Hepatocyte (in vitro differentiated cells): ENCODE measurements at regions not wholly inside any gene's neighbourhood (a gene's known extent, or its start where the extent isn't known, plus 50 kb on each side); places are given as distances from the start of the nearest gene placed in this dataset.
"Not testable (repeated sequence)": the region's sequence is repeated elsewhere in the genome, so short reads cannot be mapped to it uniquely, and the experiment has no call there.

Experiments used
- DNase-seq: peaks from one replicate; pipeline ENCODE4 v3.0.0-alpha.2; 2016; ENCODE audit warnings: low spot score
- H2AFZ ChIP-seq: fragments of 200-600 bp; sonication (generic); 2 replicates; pipeline ENCODE4 v1.6.0; 2016; ENCODE audit warnings: antibody characterized with exemption, mild to moderate bottlenecking
- H3K27ac ChIP-seq: fragments of 200-600 bp; sonication (generic); 2 replicates; pipeline ENCODE4 v1.5.1; 2016; ENCODE audit warnings: mild to moderate bottlenecking
- H3K27me3 ChIP-seq: fragments of 200-600 bp; sonication (generic); 2 replicates; pipeline ENCODE4 v1.6.1; 2016
- H3K36me3 ChIP-seq: fragments of 200-600 bp; sonication (generic); replicated peaks from 2 replicates; pipeline ENCODE4 v1.5.1; 2016; ENCODE audit warnings: low read depth; ENCODE audit not compliant: insufficient read depth
- H3K4me1 ChIP-seq: fragments of 200-600 bp; sonication (generic); 2 replicates; pipeline ENCODE4 v1.5.1; 2016; ENCODE audit warnings: mild to moderate bottlenecking, moderate library complexity; ENCODE audit not compliant: insufficient read depth
- H3K4me2 ChIP-seq: fragments of 200-600 bp; sonication (generic); 2 replicates; pipeline ENCODE4 v1.6.0; 2016
- H3K4me3 ChIP-seq: fragments of 200-600 bp; sonication (generic); 2 replicates; pipeline ENCODE4 v1.5.1; 2016; ENCODE audit warnings: mild to moderate bottlenecking
- H3K79me2 ChIP-seq: fragments of 200-600 bp; sonication (generic); 2 replicates; pipeline ENCODE4 v1.6.0; 2017; ENCODE audit warnings: mild to moderate bottlenecking
- H3K9me2 ChIP-seq: fragments of 200-600 bp; sonication (generic); replicated peaks from 2 replicates; pipeline ENCODE4 v1.6.0; 2017; ENCODE audit warnings: mild to moderate bottlenecking; ENCODE audit not compliant: insufficient read depth
- H3K9me3 ChIP-seq: fragments of 200-600 bp; sonication (generic); 2 replicates; pipeline ENCODE4 v1.5.1; 2016; ENCODE audit warnings: low read depth, mild to moderate bottlenecking
- H4K20me1 ChIP-seq: fragments of 200-600 bp; sonication (generic); 2 replicates; pipeline ENCODE4 v1.6.0; 2016; ENCODE audit warnings: mild to moderate bottlenecking; ENCODE audit not compliant: insufficient read depth, poor library complexity, severe bottlenecking
- EZH2 ChIP-seq: fragments of 200-600 bp; sonication (generic); IDR thresholded peaks from 2 replicates; pipeline ENCODE4 v1.6.1; 2016; ENCODE audit warnings: antibody characterized with exemption, mild to moderate bottlenecking, borderline replicate concordance
- EZH2phosphoT487 ChIP-seq: fragments of 200-600 bp; sonication (generic); IDR thresholded peaks from one replicate; pipeline ENCODE4 v1.6.1; 2018; ENCODE audit warnings: antibody characterized with exemption, mild to moderate bottlenecking, low read depth, moderate library complexity; ENCODE audit not compliant: unreplicated experiment, severe bottlenecking
- WGBS: methylation state at CpG from one replicate; pipeline ENCODE4 v1.1.6; 2016; ENCODE audit warnings: low lambda C conversion rate; ENCODE audit errors: missing lambda C conversion rate; 5-methylcytosine and 5-hydroxymethylcytosine counted together
- TF ChIP-seq, protein P1 (sequence below): fragments of 200-600 bp; sonication (generic); IDR thresholded peaks from 2 replicates; pipeline ENCODE4 v1.5.1; 2016; ENCODE audit warnings: antibody characterized with exemption, mild to moderate bottlenecking; ENCODE audit not compliant: poor library complexity

DNA sequence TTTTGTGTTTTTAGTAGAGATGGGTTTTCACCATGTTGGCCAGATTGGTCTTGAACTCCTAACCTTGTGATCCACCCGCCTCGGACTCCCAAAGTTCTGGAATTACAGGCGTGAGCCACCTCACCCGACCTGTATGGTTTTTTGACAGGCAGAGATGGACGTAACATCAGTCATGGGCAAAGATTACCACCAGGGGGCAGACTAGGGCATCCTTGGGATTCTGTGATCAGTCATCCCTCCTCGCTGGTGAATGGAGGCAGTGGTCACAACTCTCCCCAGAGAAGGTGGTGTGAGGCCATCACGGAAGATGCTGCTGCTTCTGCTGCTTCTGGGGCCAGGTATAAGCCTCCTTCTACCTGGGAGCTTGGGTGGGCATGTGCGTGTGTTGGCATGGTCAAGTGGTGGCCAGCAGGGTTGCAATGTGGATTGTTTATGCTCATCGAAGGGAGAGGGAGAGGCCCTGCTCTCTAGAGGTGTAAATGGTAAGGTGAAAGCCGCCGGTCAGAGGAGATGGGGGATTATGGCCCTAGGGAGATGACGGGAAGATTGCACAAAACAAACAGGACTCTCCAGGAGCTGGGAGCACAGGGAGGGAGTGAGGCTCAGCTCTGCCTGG lies 122.7 kb upstream of the PRSS1 start:
- DNase-seq, result peak; percentile 66
- H3K27me3 ChIP-seq, result peaks cover 17% of the 10 kb centered on the region
- H3K4me3 ChIP-seq, result no peak overlapping the region
- H3K36me3 ChIP-seq, result no peaks in the 10 kb centered on the region
- H3K79me2 ChIP-seq, result no peaks in the 10 kb centered on the region
- 60% methylated on average over 12 of the region's 12 CpGs for WGBS
- H3K4me2 ChIP-seq, result no peak overlapping the region
- no peaks in the 10 kb centered on the region for H3K9me2 ChIP-seq
- H4K20me1 ChIP-seq, result no peaks in the 10 kb centered on the region
- H3K27ac ChIP-seq, result no peak overlapping the region
- no peaks in the 10 kb centered on the region for H3K9me3 ChIP-seq
- H3K4me1 ChIP-seq, result no peaks in the 10 kb centered on the region
- TF ChIP-seq, protein P1, sequence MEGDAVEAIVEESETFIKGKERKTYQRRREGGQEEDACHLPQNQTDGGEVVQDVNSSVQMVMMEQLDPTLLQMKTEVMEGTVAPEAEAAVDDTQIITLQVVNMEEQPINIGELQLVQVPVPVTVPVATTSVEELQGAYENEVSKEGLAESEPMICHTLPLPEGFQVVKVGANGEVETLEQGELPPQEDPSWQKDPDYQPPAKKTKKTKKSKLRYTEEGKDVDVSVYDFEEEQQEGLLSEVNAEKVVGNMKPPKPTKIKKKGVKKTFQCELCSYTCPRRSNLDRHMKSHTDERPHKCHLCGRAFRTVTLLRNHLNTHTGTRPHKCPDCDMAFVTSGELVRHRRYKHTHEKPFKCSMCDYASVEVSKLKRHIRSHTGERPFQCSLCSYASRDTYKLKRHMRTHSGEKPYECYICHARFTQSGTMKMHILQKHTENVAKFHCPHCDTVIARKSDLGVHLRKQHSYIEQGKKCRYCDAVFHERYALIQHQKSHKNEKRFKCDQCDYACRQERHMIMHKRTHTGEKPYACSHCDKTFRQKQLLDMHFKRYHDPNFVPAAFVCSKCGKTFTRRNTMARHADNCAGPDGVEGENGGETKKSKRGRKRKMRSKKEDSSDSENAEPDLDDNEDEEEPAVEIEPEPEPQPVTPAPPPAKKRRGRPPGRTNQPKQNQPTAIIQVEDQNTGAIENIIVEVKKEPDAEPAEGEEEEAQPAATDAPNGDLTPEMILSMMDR, result peak; percentile 47
- TF ChIP-seq EZH2, result no peak
- H2AFZ ChIP-seq, result no peak overlapping the region

DNA sequence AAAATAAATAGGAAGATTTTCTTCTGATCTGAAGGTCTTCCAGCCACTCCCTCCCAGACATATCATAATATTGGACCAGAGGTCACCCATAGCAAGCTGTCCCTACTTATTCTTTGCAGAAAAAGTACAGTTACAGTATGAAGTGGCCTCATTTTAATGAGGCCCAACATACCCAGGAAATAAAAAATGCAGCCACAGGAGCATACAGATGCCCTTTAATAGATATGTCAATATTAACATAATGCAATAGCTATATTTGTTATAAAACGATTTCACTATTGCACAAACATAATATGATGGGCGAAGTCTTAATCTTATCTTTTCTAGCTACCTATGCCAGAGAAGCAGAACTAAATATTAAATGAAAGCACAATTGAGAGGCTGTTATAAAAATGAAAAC lies 124.1 kb upstream of the PRSS1 start:
- H3K27me3 ChIP-seq, H4K20me1 ChIP-seq, DNase-seq, H2AFZ ChIP-seq, H3K36me3 ChIP-seq, H3K9me2 ChIP-seq, H3K27ac ChIP-seq, H3K4me1 ChIP-seq, H3K9me3 ChIP-seq, H3K4me2 ChIP-seq, H3K4me3 ChIP-seq, H3K79me2 ChIP-seq: not testable (repeated sequence)
- WGBS, result 91% methylated on average over 2 of the region's 2 CpGs

DNA sequence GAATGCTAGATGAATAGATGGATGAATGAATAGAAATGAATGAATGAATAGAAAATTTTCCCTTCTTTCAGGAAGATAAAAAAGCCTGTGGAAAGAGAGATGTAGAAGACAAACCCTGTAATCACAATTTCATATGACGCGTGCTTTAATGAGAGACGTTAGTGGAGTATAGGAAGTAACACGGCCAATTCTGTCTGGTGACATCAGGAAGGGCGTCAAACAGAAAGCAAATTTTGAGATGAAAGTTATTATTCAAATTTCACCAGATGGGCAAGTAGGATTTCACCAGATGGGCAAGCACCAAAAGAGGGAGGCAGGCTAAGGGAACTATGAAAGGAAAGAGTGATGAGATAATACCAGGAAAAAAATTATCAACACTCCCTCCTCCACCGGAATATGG lies 128.9 kb upstream of the PRSS1 start:
- Histone ChIP-seq H3K27ac (no peak overlapping the region), H4K20me1 (no peaks in the 10 kb centered on the region), H3K9me3 (no peaks in the 10 kb centered on the region), H3K4me2 (no peak overlapping the region), H3K27me3 (peaks cover 8% of the 10 kb centered on the region), H3K79me2 (no peaks in the 10 kb centered on the region), H3K4me1 (no peaks in the 10 kb centered on the region), H3K4me3 (no peak overlapping the region), H3K36me3 (no peaks in the 10 kb centered on the region), H3K9me2 (no peaks in the 10 kb centered on the region), H2AFZ (no peak overlapping the region)
- TF ChIP-seq EZH2, result no peak
- TF ChIP-seq, protein P1, result no peak
- no peak for TF ChIP-seq EZH2phosphoT487
- whole genome bisulfite sequencing, result 78% methylated on average over 6 of the region's 6 CpGs
- DNase-seq, result no peak

DNA sequence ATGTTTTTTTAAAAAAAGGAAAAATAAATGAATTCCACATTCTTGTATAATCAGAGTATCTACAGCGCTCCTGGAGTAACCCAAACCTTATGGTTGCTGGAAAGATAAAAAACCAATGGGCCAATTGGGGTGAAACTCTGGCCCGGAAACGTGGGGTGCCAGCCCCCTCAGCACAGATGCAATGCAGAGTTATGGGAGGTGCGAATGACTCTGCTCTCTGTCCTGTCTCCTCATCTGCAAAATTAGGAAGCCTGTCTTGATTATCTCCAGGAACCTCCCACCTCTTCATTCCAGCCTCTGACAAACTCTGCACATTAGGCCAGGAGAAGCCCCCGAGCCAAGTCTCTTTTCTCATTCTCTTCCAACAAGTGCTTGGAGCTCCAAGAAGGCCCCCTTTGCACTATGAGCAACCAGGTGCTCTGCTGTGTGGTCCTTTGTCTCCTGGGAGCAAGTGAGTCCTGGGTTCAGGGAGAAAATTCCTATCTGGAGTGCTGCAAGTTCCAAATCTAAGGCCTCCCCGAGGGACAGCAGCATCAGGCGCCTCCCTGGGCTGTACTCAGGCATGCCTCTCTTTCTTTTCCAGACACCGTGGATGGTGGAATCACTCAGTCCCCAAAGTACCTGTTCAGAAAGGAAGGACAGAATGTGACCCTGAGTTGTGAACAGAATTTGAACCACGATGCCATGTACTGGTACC lies 130.5 kb upstream of the PRSS1 start:
- Histone ChIP-seq H2AFZ (no peak overlapping the region), H3K4me1 (no peaks in the 10 kb centered on the region), H3K79me2 (no peaks in the 10 kb centered on the region), H3K9me2 (no peaks in the 10 kb centered on the region), H4K20me1 (no peaks in the 10 kb centered on the region), H3K36me3 (no peaks in the 10 kb centered on the region), H3K27me3 (peaks cover 8% of the 10 kb centered on the region), H3K27ac (no peak overlapping the region), H3K4me2 (no peak overlapping the region), H3K4me3 (no peak overlapping the region), H3K9me3 (no peaks in the 10 kb centered on the region)
- TF ChIP-seq, protein P1, result no peak
- no peak for TF ChIP-seq EZH2
- DNase-seq, result no peak
- WGBS, result 89% methylated on average over 9 of the region's 9 CpGs
